HL-60 (cell line): ENCODE measurements at regions not wholly inside any gene's neighbourhood (a gene's known extent, or its start where the extent isn't known, plus 50 kb on each side); places are given as distances from the start of the nearest gene placed in this dataset.

Experiments used
- DNase-seq, 2 experiments: peaks; one replicate each; pipeline ENCODE4 v3.0.0-alpha.2; 2010 to 2020; ENCODE audit warnings: low read depth in 1 of 2, low spot score in 1 of 2
- H3K27ac ChIP-seq: fragments of 250-450 bp; sonication (Bioruptor Pico); replicated peaks from 2 replicates; pipeline ENCODE4 v1.5.1; 2020; ENCODE audit warnings: mild to moderate bottlenecking, moderate library complexity
- H3K27me3 ChIP-seq: fragments of 250-450 bp; sonication (Bioruptor Pico); 2 replicates; pipeline ENCODE4 v1.5.1; 2021; ENCODE audit warnings: mild to moderate bottlenecking, moderate library complexity; ENCODE audit not compliant: insufficient read depth, poor library complexity, severe bottlenecking
- H3K4me3 ChIP-seq: replicated peaks from 2 replicates; pipeline ENCODE4 v1.5.1; 2011; ENCODE audit warnings: mild to moderate bottlenecking, control low read depth, low read length; ENCODE audit not compliant: insufficient read depth
- CTCF ChIP-seq: IDR thresholded peaks from one replicate; pipeline ENCODE4 v1.5.1; 2011; ENCODE audit warnings: low read length, control low read depth, inconsistent platforms; ENCODE audit not compliant: insufficient read depth
- GABPA ChIP-seq: IDR thresholded peaks from 2 replicates; pipeline ENCODE4 v1.6.1; 2012; ENCODE audit warnings: low read depth
- POLR2AphosphoS5 ChIP-seq: IDR thresholded peaks from 2 replicates; pipeline ENCODE4 v1.6.1; 2012; ENCODE audit warnings: low read depth
- SPI1 ChIP-seq: IDR thresholded peaks from 2 replicates; pipeline ENCODE4 v1.6.1; 2012; ENCODE audit warnings: low read depth, mild to moderate bottlenecking, borderline replicate concordance
- TF ChIP-seq, protein P1 (sequence below): IDR thresholded peaks from 2 replicates; pipeline ENCODE4 v1.6.1; 2012; ENCODE audit warnings: low read depth; ENCODE audit not compliant: insufficient replicate concordance

DNA sequence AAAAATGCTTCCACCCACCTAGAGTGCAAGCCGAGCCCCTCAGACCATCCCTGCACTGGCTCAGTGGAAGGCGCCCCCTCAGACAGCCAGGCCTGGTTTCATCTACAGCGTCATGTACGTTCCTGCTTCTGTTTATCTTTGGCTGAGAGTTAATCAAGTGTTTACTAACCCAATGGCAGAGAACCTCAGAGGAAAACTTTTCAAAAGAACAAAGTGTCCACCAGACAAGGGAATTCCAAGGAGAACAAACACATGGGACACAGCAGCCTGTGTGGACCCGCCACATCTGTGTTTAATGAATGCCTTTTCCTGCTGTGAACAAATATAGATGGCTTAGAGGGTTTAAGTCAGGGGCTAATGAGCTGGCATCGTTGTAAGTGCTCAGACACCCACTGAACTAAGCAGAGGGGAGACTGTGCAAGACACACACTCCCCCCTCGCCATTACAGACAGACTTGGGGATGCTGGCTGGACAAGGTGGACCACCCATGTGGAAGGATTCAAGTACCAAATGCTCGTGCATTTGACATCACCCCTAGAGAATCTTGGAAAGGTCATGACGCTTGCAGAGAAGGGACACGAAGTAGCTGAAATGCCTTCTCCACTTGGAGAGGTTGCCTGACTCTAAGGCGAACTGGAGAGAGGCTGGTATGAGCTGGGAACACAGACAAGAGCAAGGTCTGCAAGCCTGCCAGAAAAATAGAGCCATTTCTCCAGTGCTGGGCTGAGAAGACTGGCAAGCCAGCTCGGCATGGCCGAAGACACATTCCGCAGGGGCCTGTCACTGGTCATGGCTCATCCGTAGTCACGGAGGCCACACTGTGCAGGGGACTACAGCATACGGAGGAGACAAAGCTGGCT, 53.5 kb upstream of the NXT1 start:
- DNase-seq: no peak
- H3K4me3 ChIP-seq: no peak overlapping the region
- no peaks in the 10 kb centered on the region for H3K27me3 ChIP-seq
- H3K27ac ChIP-seq: no peak overlapping the region
- TF ChIP-seq, protein P1, sequence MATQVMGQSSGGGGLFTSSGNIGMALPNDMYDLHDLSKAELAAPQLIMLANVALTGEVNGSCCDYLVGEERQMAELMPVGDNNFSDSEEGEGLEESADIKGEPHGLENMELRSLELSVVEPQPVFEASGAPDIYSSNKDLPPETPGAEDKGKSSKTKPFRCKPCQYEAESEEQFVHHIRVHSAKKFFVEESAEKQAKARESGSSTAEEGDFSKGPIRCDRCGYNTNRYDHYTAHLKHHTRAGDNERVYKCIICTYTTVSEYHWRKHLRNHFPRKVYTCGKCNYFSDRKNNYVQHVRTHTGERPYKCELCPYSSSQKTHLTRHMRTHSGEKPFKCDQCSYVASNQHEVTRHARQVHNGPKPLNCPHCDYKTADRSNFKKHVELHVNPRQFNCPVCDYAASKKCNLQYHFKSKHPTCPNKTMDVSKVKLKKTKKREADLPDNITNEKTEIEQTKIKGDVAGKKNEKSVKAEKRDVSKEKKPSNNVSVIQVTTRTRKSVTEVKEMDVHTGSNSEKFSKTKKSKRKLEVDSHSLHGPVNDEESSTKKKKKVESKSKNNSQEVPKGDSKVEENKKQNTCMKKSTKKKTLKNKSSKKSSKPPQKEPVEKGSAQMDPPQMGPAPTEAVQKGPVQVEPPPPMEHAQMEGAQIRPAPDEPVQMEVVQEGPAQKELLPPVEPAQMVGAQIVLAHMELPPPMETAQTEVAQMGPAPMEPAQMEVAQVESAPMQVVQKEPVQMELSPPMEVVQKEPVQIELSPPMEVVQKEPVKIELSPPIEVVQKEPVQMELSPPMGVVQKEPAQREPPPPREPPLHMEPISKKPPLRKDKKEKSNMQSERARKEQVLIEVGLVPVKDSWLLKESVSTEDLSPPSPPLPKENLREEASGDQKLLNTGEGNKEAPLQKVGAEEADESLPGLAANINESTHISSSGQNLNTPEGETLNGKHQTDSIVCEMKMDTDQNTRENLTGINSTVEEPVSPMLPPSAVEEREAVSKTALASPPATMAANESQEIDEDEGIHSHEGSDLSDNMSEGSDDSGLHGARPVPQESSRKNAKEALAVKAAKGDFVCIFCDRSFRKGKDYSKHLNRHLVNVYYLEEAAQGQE: no peak
- TF ChIP-seq CTCF (no peak), POLR2AphosphoS5 (no peak), GABPA (no peak), SPI1 (no peak)

GRCh38 chr20:23295934-23296333, 54.7 kb upstream of the NXT1 start:
- no peak for DNase-seq
- H3K4me3 ChIP-seq: no peak overlapping the region
- H3K27me3 ChIP-seq: no peaks in the 10 kb centered on the region
- TF ChIP-seq GABPA (no peak), SPI1 (no peak), POLR2AphosphoS5 (no peak), CTCF (no peak)
- TF ChIP-seq, protein P1: no peak
- no peak overlapping the region for H3K27ac ChIP-seq

DNA sequence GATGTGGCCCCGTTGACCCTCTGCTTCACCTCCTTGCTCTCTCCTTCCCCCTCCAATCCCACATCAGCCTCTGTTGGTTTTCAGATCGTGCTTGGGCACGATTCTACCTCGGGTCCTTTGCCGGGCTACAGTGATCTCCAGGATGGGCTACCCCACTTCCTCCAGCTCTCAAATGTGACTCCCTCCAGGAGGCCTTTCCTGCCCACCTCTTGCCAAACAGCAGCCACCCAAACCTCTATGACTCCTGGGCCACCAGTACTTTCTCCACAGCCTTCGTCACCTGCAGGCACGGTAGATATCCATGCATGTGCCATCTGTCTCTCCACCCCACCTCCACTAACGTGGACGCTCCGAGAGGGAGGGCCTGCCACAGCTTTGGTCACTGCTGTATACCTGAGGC, 55.9 kb upstream of the NXT1 start:
- H3K27ac ChIP-seq: no peak overlapping the region
- DNase-seq: no peak

More for the DNA sequence above, 55.9 kb upstream of the NXT1 start:
- no peaks in the 10 kb centered on the region for H3K27me3 ChIP-seq
- no peak overlapping the region for H3K4me3 ChIP-seq
- TF ChIP-seq CTCF (no peak), GABPA (no peak), SPI1 (no peak), POLR2AphosphoS5 (no peak)
- TF ChIP-seq, protein P1: no peak
